Motor neuron (in vitro differentiated cells): ENCODE measurements at regions not wholly inside any gene's neighbourhood (a gene's known extent, or its start where the extent isn't known, plus 50 kb on each side); places are given as distances from the start of the nearest gene placed in this dataset.
"Not testable (repeated sequence)": the region's sequence is repeated elsewhere in the genome, so short reads cannot be mapped to it uniquely, and the experiment has no call there.

ENCODE experiments used
- ATAC-seq, 8 experiments: fragments of 200-7000 bp; cut with Tn5 transposase; replicated peaks in 6 of 8; 2 replicates each; pipeline ENCODE4 v1.8.0; 2021; ENCODE audit warnings: mild to moderate bottlenecking in 8 of 8, moderate library complexity in 8 of 8
- H3K27ac ChIP-seq, 2 donors: fragments of 250-450 bp; sonication (Bioruptor Pico); 2 replicates each; pipeline ENCODE4 v1.9.0; 2021; ENCODE audit warnings: antibody characterized with exemption in 2 of 2, mild to moderate bottlenecking in 2 of 2, moderate library complexity in 1 of 2
- H3K4me1 ChIP-seq, 2 donors: fragments of 250-450 bp; sonication (Bioruptor Pico); replicated peaks in 1 of 2; 2 replicates each; pipeline ENCODE4 v1.6.1; 2021; ENCODE audit warnings: antibody characterized with exemption in 2 of 2, mild to moderate bottlenecking in 2 of 2, moderate library complexity in 1 of 2
- H3K4me3 ChIP-seq, 5 donors: fragments of 250-450 bp; sonication (Bioruptor Pico); 2 replicates each; pipeline ENCODE4 v1.9.0; 2021; ENCODE audit warnings: antibody characterized with exemption in 5 of 5, mild to moderate bottlenecking in 5 of 5, moderate library complexity in 4 of 5
- WGBS, 10 experiments: fragments of 450-650 bp; shearing (Covaris generic); methylation state at CpG; one replicate each; pipeline ENCODE4 v1.0.0; 2022; 5-methylcytosine and 5-hydroxymethylcytosine counted together
- in situ Hi-C, 9 experiments: fragments of 400-800 bp; cut with MboI; loops; one replicate each; pipeline ENCODE4 v1.15.0; 2021; ENCODE audit warnings: low sequenced_read_pairs in 9 of 9, low pct_unique_long_range_greater_than_20kb in 2 of 9; ENCODE audit not compliant: unreplicated experiment in 9 of 9

DNA sequence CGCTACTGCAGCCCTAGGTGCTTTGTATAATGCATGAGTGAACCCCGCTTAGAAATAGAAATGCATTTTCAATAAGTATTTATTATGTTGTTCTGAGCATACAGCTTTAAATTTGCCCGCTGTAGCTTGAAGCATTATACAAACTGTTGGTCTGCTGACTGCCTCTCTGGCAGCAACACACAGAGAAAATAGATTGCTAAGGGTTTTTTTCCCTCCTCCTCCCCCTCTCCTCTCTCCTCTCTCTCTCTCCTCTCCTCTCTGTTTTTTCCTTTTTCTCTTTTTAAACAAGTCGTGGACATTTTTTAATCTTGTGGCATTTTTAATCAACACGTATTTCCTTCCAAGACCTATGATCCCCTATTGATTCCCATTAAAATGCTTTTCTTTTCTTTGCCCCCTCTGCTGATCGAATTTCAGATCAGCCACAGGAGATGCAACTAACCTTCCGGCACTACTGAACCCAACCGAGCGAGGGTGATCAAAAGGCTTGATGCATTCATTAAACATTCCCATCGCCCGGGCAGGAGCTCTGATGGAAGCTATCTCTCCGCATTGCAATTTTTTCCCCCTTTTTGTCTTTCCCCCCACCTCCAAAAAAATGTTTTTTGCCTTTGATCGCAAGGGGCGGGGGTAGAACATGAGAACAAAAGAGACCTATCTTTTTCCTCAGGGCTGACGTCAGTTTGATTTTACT, 90.7 kb upstream of the ARID1B start:
- Histone ChIP-seq H3K4me3 (peak overlapping the region; percentile 55 to 79 (median 70)), H3K4me1 (peaks cover 0 to 8% of the 10 kb centered on the region in 2 donors), H3K27ac (peak overlapping the region; percentile 88 to 94)
- 0 to 3% (median 0%) methylated on average over 3 to 15 of the region's 15 CpGs for WGBS, 10 experiments
- in situ Hi-C loops: no loop called here
- ATAC-seq: peak; percentile 28 to 52 (median 40)

- in situ Hi-C loops: no loop called here
Observed at GRCh38 chr6:156685823-156686222, 91.4 kb upstream of the ARID1B start.

DNA sequence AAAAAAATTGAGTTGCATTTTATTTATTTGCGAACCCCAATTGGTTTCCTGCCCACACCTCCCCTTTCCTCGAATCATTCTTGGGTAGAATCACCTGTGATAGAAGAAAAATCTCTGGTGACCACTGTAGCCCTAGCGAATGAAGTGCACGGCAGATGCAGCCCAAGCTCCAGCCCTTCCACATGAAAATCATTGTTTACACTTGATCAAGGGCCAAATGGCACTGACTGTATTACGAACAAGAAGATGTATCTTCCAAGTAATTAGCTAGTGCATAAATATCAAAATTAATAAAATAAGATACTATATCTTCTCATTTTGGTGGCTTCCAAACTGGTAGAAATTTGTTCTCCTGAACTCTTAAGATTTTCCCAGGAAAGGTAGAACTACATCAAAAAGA, 93.4 kb upstream of the ARID1B start:
- Histone ChIP-seq H3K4me1 (peaks cover 0 to 8% of the 10 kb centered on the region in 2 donors), H3K27ac (no peak overlapping the region), H3K4me3 (no peak overlapping the region)
- no peak for ATAC-seq
- in situ Hi-C loops: no loop called here
- 37 to 100% (median 89%) methylated on average over 2 to 5 of the region's 5 CpGs for WGBS, 10 experiments

More at GRCh38 chr6:156685823-156686222, 91.4 kb upstream of the ARID1B start:
- ATAC-seq: no peak
- WGBS, 10 experiments: 0 to 21% (median 6%) methylated on average over 2 to 4 of the region's 4 CpGs
- Histone ChIP-seq H3K4me3 (peak overlapping the region; percentile 55 to 79 (median 70)), H3K4me1 (peaks cover 0 to 8% of the 10 kb centered on the region in 2 donors), H3K27ac (peak overlapping the region in 1 of 2 donors; percentile 88)

GRCh38 chr6:156676721-156677120, 100.5 kb upstream of the ARID1B start:
- 17 to 100% (median 85%) methylated on average over 1 to 2 of the region's 2 CpGs; no CpG with 5 or more reads in 1 of the 10 experiments for WGBS, 10 experiments
- Histone ChIP-seq H3K27ac (no peak overlapping the region), H3K4me3 (no peak overlapping the region), H3K4me1 (no peaks in the 10 kb centered on the region)
- no peak for ATAC-seq
- in situ Hi-C loops: no loop called here

GRCh38 chr6:156674197-156674596, 103.0 kb upstream of the ARID1B start:
- no peak overlapping the region for H3K27ac ChIP-seq
- in situ Hi-C loops: no loop called here
- WGBS, 10 experiments: 77 to 100% (median 92%) methylated on average over 2 of the region's 2 CpGs; no CpG with 5 or more reads in 1 of the 10 experiments
- no peak overlapping the region for H3K4me3 ChIP-seq
- no peaks in the 10 kb centered on the region for H3K4me1 ChIP-seq
- ATAC-seq: no peak

DNA sequence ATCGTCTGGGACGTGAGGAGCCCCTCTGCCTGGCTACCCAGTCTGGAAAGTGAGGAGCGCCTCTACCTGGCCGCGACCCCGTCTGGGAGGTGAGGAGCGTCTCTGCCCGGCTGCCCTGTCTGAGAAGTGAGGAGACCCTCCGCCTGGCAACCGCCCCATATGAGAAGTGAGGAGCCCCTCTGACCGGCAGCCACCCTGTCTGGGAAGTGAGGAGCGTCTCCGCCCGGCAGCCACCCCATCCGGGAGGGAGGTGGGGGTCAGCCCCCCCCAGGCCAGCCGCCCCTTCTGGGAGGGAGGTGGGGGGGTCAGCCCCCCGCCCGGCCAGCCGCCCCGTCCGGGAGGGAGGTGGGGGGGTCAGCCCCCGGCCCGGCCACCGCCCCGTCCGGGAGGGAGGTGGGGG, 107.1 kb upstream of the ARID1B start:
- no CpG with 5 or more reads among the region's 26 CpGs for WGBS, 10 experiments
- H3K4me1 ChIP-seq, H3K27ac ChIP-seq, ATAC-seq, H3K4me3 ChIP-seq, in situ Hi-C loops: not testable (repeated sequence)

GRCh38 chr6:156662025-156662445, 115.1 kb upstream of the ARID1B start:
- peaks cover 13 to 16% of the 10 kb centered on the region in 2 donors for H3K4me1 ChIP-seq
- WGBS, 10 experiments: 6 to 100% (median 91%) methylated on average over 1 to 15 of the region's 17 CpGs; no CpG with 5 or more reads in 1 of the 10 experiments
- H3K27ac ChIP-seq: no peak overlapping the region
- no peak overlapping the region for H3K4me3 ChIP-seq
- in situ Hi-C loops: no loop called here
- ATAC-seq: peak in 3 of 8 experiments; percentile 37 to 74 (median 65)

DNA sequence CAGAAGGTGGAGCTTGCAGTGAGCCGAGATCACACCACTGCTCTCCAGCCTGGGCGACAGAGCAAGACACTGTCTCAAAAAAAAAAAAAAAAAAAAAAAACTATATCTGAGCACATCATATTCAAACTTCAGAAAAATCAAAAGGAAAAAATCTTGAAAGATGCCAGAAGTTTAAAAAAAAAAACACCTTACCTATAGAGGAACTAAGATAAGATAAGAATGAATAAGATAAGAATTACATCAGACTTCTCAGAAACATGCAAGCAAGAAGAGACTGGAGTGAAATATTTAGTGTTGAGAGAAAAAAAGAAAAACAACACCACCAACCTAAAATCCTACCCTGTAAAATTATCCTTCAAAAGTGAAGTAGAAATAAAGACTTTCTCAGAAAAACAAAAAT, 116.8 kb upstream of the ARID1B start:
- no peak overlapping the region for H3K4me3 ChIP-seq
- WGBS, 10 experiments: 52 to 100% (median 83%) methylated on average over 1 to 2 of the region's 2 CpGs; no CpG with 5 or more reads in 2 of the 10 experiments
- no peak overlapping the region for H3K27ac ChIP-seq
- peaks cover 14 to 17% of the 10 kb centered on the region in 2 donors for H3K4me1 ChIP-seq
- in situ Hi-C loops: no loop called here
- ATAC-seq: no peak

DNA sequence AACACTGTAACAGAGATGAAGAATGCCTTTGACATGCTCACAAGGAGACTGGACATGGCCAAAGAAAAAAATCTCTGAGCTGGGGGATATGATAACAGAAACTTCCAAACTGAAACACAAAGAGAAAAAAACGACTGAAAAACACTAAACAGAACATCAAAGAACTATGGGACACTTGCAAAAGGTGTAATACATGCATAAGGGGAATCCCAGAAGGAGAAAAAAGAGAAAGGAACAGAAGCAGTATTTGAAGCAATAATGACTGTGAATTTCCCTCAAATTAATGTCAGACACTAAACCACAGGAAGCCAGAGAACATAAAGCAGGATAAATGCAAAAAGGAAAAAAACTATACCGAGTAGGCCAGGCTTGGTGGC, 117.4 kb upstream of the ARID1B start:
- H3K27ac ChIP-seq: no peak overlapping the region
- WGBS, 10 experiments: 17 to 88% (median 69%) methylated on average over 2 of the region's 2 CpGs; no CpG with 5 or more reads in 2 of the 10 experiments
- H3K4me1 ChIP-seq: peaks cover 14 to 17% of the 10 kb centered on the region in 2 donors
- in situ Hi-C loops: no loop called here
- H3K4me3 ChIP-seq: no peak overlapping the region
- ATAC-seq: no peak

- H3K4me3 ChIP-seq: no peak overlapping the region
- H3K27ac ChIP-seq: peak overlapping the region in 1 of 2 donors; percentile 27
- in situ Hi-C loops: no loop called here
- H3K4me1 ChIP-seq: peaks cover 14 to 17% of the 10 kb centered on the region in 2 donors
- WGBS, 10 experiments: 47 to 93% (median 85%) methylated on average over 2 to 7 of the region's 7 CpGs
- ATAC-seq: peak in 1 of 8 experiments; percentile 23
Observed at GRCh38 chr6:156658966-156659821, 118.0 kb upstream of the ARID1B start.

DNA sequence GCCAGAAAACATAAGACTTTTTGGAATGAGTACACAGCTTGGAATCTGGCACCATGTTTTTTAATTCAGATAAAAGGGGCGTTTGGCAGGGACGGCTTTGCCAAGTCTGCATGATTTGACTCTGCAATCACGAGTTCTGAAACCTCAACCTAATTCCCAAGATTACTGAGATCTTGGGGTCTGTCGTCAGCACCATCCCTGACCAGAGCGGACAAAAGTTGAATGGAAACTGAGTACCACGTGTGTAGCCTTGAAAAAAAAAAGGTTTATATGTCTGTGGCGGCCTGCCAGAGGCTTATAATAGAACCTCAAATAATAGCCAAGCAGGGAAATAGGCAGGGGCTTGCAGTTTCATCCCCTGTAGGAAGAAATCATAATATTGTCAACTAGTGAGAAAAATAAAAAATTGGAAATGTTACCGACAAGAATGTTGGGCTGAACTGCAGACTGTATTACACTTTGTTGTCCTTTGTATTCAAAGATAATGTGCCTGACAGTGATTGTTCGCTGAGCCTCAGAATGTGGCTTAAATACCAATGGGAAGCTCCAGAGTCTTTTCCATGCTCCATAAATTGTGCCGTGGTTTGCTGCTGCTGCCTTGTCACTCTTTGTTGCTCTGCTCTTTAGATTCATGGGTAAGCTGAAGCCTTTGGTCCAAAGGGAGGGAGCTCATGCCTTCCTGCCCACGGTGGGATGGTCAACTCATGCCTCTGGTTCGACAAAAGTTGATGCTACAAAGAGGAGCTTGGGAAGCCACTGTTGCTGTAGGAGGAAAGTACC, 118.8 kb upstream of the ARID1B start:
- peak in 7 of 8 experiments; percentile 30 to 87 (median 84) for ATAC-seq
- H3K4me1 ChIP-seq: peaks cover 14 to 17% of the 10 kb centered on the region in 2 donors
- peak overlapping the region in 1 of 2 donors; percentile 27 for H3K27ac ChIP-seq
- H3K4me3 ChIP-seq: no peak overlapping the region
- 3 to 79% (median 51%) methylated on average over 2 to 12 of the region's 12 CpGs for WGBS, 10 experiments
- in situ Hi-C loops: no loop called here

DNA sequence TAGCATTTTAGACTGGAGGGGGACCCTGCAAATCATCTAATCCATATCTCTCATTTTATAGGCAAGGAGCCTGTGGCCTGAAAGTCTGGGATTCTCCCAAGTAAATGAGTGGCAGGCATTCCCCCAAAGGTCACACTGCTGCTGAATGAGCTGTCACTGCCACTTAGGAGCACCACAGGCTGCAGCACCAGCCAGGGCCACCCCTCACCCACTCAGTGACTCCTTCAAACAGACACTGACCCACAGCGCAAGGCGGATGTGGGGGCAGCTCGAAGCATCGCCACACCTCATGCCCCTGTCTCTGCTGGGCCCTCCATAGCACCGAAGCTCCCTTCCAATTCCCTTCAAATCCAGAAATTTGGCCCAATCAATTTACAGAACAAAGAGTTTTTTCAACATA, 119.9 kb upstream of the ARID1B start:
- H3K4me3 ChIP-seq: no peak overlapping the region
- in situ Hi-C loops: no loop called here
- peak in 1 of 8 experiments; percentile 32 for ATAC-seq
- H3K27ac ChIP-seq: no peak overlapping the region
- WGBS, 10 experiments: 79 to 80% methylated on average over 1 to 5 of the region's 5 CpGs; no CpG with 5 or more reads in 8 of the 10 experiments
- H3K4me1 ChIP-seq: peaks cover 14 to 17% of the 10 kb centered on the region in 2 donors
